Esophagus muscularis mucosa (tissue), 4 donors: ENCODE measurements at regions not wholly inside any gene's neighbourhood (a gene's known extent, or its start where the extent isn't known, plus 50 kb on each side); places are given as distances from the start of the nearest gene placed in this dataset.

Source experiments
- DNase-seq: peaks from one replicate; pipeline ENCODE4 v3.0.0-alpha.2; 2017; ENCODE audit errors: extremely low spot score
- H3K27ac ChIP-seq, 4 donors: fragments of 200-600 bp; sonication (generic); replicated peaks in 1 of 4; 1 replicate in 3 of 4; 2 replicates in 1 of 4; pipeline ENCODE4 v1.5.1; 2016 to 2019; ENCODE audit warnings: mild to moderate bottlenecking in 1 of 4
- H3K27me3 ChIP-seq, 4 donors: fragments of 200-600 bp; sonication (generic); one replicate each; pipeline versions ENCODE4 v1.5.1 to v1.6.0; 2016 to 2019
- H3K36me3 ChIP-seq, 4 donors: fragments of 200-600 bp; sonication (generic); one replicate each; pipeline ENCODE4 v1.5.1; 2016 to 2019
- H3K4me1 ChIP-seq, 4 donors: fragments of 200-600 bp; sonication (generic); one replicate each; pipeline ENCODE4 v1.5.1; 2016 to 2019
- H3K4me3 ChIP-seq, 4 donors: fragments of 200-600 bp; sonication (generic); 1 replicate in 2 of 4; 2 replicates in 2 of 4; pipeline ENCODE4 v1.5.1; 2016 to 2019; ENCODE audit warnings: mild to moderate bottlenecking in 4 of 4, moderate library complexity in 1 of 4
- H3K9me3 ChIP-seq, 4 donors: fragments of 200-600 bp; sonication (generic); 1 replicate in 3 of 4; 2 replicates in 1 of 4; pipeline ENCODE4 v1.5.1; 2016 to 2019
- CTCF ChIP-seq, 3 experiments: fragments of 200-600 bp in 2 of 3; fragments of 450-650 bp in 1 of 3; sonication (generic) in 2 of 3; IDR thresholded peaks; one replicate each; pipeline ENCODE4 v1.5.1; 2017 to 2019; ENCODE audit warnings: antibody characterized with exemption in 3 of 3, mild to moderate bottlenecking in 2 of 3, moderate library complexity in 1 of 3
- EP300 ChIP-seq: sonication (generic); formaldehyde crosslinking; IDR thresholded peaks from one replicate; pipeline ENCODE4 v1.6.1; 2017; ENCODE audit warnings: antibody characterized with exemption
- POLR2A ChIP-seq: fragments of 450-650 bp; IDR thresholded peaks from one replicate; pipeline ENCODE4 v1.6.1; 2017; ENCODE audit warnings: antibody characterized with exemption, moderate library complexity, mild to moderate bottlenecking, low read depth
- POLR2AphosphoS5 ChIP-seq, 2 donors: sonication (generic); formaldehyde crosslinking; IDR thresholded peaks; one replicate each; pipeline ENCODE4 v1.6.1; 2017; ENCODE audit warnings: antibody characterized with exemption in 2 of 2
- WGBS: methylation state at CpG from one replicate; pipeline ENCODE4 v1.1.5; 2018; 5-methylcytosine and 5-hydroxymethylcytosine counted together
- intact Hi-C: fragments of 100-400 bp; cut with DNase I; formaldehyde crosslinking; loops from one replicate; pipeline ENCODE4 v1.15.1; 2023

GRCh38 chr6:71468841-71469700 lies 180.5 kb downstream of the OGFRL1 start:
- TF ChIP-seq POLR2A: no peak
- no peak for TF ChIP-seq EP300
- peak in 1 of 2 donors; percentile 53 for TF ChIP-seq POLR2AphosphoS5 (IDR thresholded peaks at IDR 0.05)
- no peak for TF ChIP-seq CTCF (IDR thresholded peaks at IDR 0.05)
- no peaks in the 10 kb centered on the region for H3K27me3 ChIP-seq
- no peak for DNase-seq
- 44% methylated on average over 6 of the region's 7 CpGs for WGBS
- H3K9me3 ChIP-seq: peaks cover 0 to 8% (median 0%) of the 10 kb centered on the region in 4 donors
- peak overlapping the region; percentile 57 to 75 (median 69) for H3K27ac ChIP-seq
- peaks cover 0 to 19% (median 18%) of the 10 kb centered on the region in 4 donors for H3K4me1 ChIP-seq
- intact Hi-C loops: no loop called here
- no peaks in the 10 kb centered on the region for H3K36me3 ChIP-seq
- H3K4me3 ChIP-seq: peak overlapping the region in 3 of 4 donors; percentile 10 to 38 (median 20)

- DNase-seq: no peak
- no peaks in the 10 kb centered on the region for H3K9me3 ChIP-seq
- no peaks in the 10 kb centered on the region for H3K27me3 ChIP-seq
- H3K4me3 ChIP-seq: no peak overlapping the region
- TF ChIP-seq CTCF (IDR thresholded peaks at IDR 0.05) (no peak), EP300 (no peak), POLR2A (no peak), POLR2AphosphoS5 (IDR thresholded peaks at IDR 0.05) (no peak)
- WGBS: 84% methylated on average over 2 of the region's 2 CpGs
- H3K4me1 ChIP-seq: peaks cover 0 to 26% (median 18%) of the 10 kb centered on the region in 4 donors
- intact Hi-C loops: no loop called here
- H3K36me3 ChIP-seq: no peaks in the 10 kb centered on the region
- H3K27ac ChIP-seq: no peak overlapping the region
These were observed 183.1 kb downstream of the OGFRL1 start for GRCh38 chr6:71471718-71472117.

- Histone ChIP-seq H3K9me3 (no peaks in the 10 kb centered on the region), H3K36me3 (no peaks in the 10 kb centered on the region), H3K27me3 (no peaks in the 10 kb centered on the region), H3K27ac (peak overlapping the region in 3 of 4 donors; percentile 23 to 39 (median 27)), H3K4me1 (peaks cover 9 to 37% (median 27%) of the 10 kb centered on the region in 4 donors), H3K4me3 (no peak overlapping the region)
- peak; percentile 35 to 67 for TF ChIP-seq POLR2AphosphoS5 (IDR thresholded peaks at IDR 0.05)
- TF ChIP-seq CTCF (IDR thresholded peaks at IDR 0.05): no peak
- DNase-seq: peak; percentile 93
- WGBS: 63% methylated on average over 2 of the region's 2 CpGs
- intact Hi-C loops: no loop called here
These were observed 185.3 kb downstream of the OGFRL1 start for GRCh38 chr6:71473926-71474325.

- no peaks in the 10 kb centered on the region for H3K27me3 ChIP-seq
- H3K27ac ChIP-seq: no peak overlapping the region
- TF ChIP-seq POLR2A: no peak
- no peak for TF ChIP-seq POLR2AphosphoS5 (IDR thresholded peaks at IDR 0.05)
- no peak for TF ChIP-seq EP300
- TF ChIP-seq CTCF (IDR thresholded peaks at IDR 0.05): no peak
- intact Hi-C loops: loop anchor here (5.0 kb wide), 1 partner anchor 53 kb away; no protein-coding TSS in a partner anchor
- no peak overlapping the region for H3K4me3 ChIP-seq
- no peak for DNase-seq
- no peaks in the 10 kb centered on the region for H3K9me3 ChIP-seq
- 61% methylated on average over 1 of the region's 1 CpG for WGBS
- H3K36me3 ChIP-seq: no peaks in the 10 kb centered on the region
- peaks cover 16 to 37% (median 28%) of the 10 kb centered on the region in 4 donors for H3K4me1 ChIP-seq
These were observed 186.3 kb downstream of the OGFRL1 start for GRCh38 chr6:71474942-71475341.
